Activated CD8-positive, alpha-beta memory T cell treated with anti-CD3 and anti-CD28 coated beads, Interleukin-2, amount 50 U/mL, for 24 hours (primary cell): ENCODE measurements at regions not wholly inside any gene's neighbourhood (a gene's known extent, or its start where the extent isn't known, plus 50 kb on each side); places are given as distances from the start of the nearest gene placed in this dataset.

Experiments
- DNase-seq: peaks from one replicate; pipeline ENCODE4 v3.0.0-alpha.2; 2020; ENCODE audit errors: extremely low read depth

DNA sequence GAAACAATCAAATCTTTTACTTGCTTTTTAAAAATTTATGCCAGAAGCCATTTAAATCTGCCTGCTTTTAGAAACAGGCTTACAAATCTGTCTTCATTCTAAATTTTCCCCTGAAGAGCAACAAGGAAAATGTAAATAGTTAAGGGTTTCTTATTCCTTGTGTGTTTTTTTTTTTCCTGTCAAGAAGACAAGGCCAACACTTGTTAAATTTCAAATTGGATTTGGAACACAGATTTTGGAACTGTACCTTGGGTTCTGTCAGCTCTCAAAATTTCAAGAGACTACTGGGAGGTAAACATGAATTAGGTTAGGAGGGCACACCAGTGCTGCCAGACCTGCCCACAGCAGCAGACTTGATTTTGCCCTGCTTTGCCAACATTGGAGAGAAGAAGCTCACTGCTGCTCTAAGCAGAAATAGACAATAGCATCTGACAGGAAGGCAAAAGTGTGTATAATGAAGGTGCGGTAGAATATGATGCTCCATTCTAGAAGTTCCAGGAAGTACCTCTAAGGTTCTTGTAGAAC is 121.7 kb downstream of the NHLRC3 start:
- DNase-seq = no peak

DNA sequence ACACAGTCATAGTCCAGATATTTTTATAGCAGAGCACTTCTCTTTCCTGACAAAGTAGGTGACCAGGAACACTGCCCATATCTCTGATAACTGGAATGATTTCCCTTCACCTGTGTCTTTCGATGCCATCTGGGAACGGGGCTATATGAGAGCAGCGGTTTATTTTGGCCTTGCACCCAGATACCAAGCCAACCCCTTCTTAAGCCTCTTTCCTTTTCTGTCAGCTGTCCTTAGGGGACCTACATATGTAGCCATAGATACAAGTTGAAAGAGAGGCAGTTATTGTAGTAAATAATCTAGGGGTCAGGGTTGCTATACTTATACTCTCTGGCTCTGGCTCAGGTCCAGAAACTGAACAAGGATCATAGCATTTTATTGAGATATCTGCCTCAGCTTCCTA is 128.8 kb downstream of the NHLRC3 start:
- DNase-seq = no peak

DNA sequence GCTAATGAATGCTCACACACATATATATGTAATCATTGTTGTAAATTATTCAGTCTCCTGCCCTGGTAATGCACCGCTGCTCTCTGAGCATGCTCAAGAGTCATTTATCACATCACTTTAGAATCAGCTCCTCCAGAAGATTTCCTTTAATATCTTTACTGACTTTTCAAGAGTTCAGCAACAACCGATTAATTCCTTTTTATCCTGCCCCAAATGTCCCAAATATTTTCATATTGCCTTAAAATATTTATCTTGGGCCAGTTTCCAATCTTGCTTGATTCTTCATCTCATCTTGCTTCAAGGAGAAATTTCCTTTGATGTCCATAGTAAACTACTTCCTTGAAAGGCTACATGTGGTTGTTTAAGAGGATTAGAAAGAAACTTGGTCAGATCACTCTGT is 132.5 kb downstream of the NHLRC3 start:
- DNase-seq = no peak

DNA sequence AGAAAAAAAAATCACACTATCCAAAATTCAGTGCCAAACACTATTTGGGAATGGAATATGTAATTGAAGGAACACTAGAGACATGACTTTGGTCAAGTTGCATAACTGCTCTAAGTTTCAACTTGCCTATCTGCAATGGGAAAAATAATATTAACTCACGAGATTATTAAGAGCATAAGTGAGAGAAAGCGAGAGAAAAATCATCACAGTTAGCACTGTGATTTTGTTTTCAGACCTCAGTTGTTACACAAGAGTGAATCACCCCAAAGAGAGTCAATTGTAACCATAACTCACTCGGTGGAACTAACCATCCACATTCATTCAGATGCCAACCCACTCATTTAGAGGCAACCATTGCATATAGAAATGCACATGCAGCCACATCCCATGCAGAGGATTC is 147.1 kb downstream of the NHLRC3 start:
- no peak for DNase-seq

DNA sequence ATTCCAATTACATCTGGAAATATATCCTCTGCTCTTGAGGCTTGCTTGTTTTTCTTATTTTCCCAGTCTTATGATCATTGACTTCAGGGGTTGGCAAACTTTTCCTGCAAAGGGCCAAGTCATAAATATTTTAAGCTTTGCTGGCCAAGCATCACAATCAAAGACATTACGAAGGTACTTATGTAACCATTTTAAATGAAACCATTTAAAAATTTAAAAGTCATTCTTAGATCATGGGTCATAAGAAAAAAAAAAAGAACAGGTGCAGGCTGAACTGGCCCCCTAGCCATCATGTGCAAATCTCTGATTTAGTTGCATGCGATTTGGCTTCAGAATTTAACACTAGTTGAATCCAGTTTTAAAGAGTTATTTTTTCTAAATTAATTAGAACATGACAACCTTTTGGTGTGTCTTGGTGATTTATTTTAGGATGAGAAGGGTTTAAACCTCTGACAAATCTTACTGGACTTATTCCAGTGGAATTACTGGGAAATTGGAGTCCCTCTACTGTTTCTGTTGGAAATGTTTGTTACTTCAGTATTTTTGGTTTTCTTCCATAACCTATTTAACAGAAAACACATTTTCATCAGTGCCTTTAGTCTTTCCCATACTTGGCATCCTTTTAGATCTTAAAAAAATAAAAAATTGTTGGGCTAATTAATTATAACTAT is 148.1 kb downstream of the NHLRC3 start:
- DNase-seq = no peak

DNA sequence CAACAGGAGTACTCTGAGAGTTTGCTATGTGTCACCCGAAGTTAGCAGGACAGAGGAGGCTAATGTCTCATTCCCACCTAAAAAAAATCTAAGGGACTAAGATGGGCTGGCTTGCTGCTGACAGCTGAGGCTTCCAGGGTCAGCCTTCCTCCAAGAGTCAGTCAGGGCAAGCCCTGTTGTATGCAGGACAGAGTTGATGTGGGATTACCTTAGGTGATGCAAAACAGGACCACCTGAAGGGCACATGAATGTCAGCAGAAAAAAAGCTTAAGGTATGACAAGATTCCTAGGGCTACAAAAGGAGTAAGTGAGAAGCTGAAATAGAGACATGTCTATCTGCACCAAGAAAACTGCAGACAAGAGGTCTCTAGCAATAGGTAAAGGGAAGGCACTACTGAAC is 151.5 kb downstream of the NHLRC3 start:
- no peak for DNase-seq

DNA sequence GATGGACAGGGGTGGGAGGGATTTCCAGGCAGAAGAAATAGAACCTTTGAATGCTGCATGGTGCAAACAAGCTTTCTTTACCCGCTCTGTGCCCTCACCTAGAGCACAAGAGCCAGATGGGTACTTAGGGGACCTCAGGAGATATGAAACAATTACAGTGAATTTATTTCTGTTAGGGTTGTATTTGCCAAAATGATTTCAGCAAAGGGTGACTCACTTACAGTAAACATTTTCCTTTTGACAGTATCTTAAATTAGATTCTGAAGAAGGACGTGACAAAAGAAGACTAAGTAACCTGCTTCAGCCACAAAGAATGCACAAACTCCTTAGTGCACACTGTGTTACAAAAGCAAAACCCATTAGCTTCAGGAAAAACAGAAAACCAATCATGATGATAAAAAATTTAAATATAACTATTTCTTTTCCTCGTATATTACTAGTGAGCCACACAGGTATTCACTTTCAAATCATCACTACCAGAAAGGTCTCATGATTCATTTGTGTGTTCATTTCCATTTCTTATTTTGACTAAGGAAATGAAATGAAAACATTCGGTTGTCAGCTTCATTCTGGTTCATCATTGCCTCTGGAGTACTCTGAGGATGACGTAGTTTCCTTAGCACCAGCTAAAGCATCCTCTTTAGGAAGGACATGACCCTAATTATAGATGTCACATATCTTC is 158.8 kb downstream of the NHLRC3 start:
- DNase-seq = no peak

DNA sequence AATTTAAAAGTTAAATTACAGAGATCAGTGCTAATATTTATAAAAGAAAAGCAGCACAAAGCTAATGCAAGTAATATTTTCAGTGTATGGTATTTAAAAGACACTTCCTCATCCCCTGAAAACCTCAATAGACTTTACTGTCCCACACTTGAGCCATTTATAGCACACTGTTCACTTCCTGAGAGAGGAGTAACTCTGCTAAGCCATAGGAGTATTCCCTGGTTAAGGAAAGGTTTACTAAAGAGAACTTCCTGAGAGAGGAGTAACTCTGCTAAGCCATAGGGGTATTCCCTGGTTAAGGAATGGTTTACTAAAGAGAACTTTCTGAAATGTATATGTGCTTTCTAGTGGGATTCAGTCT is 159.4 kb downstream of the NHLRC3 start:
- DNase-seq = no peak

DNA sequence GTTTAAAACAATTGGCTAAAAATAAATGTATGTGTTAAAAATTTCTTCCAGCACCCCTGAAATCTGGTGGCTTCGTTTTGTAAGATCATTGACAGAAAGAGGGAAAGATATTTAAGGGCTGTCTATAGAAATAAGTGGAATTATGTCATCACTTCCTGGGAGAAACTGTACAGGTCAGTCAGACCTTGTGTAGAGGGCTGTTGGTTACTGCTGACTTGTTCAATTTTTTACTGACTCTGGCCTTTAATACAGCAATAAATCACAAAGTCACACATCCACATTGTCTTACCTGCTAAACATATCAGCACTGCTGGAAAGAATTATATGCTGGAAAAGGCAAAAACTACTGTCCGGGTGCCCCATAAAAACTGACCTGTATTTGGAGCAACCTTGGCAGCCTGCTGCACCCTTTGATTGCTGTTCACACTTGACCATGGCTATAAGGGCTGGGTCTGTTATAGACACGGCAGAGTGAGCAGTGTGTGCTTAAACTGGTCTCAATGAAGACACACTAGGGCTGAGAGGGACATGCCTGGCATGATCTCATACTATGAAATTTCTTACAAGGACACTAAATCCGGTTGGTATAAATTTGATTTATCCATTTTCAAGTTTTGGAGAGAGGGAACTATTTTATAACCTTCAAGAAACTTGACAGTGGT is 162.1 kb downstream of the NHLRC3 start:
- DNase-seq = no peak

DNA sequence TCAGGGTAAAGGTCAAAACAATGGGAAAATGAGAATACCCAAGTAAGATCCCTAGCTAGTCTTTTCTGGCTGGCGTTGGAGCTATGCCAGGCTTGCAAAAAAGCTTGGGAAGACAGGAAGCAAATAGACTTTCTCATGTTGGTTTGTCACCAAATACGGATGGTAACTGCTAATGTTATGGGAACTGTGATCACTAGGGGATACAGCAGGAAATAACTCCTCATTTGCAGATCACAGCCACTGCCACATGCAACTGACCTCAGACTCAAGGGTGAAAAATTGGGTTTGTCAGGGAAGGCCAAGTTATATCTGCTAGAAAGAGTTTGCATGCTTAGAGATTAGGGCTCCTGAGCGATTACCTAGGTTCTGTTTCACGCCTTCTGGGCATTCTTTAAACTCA is 162.9 kb downstream of the NHLRC3 start:
- no peak for DNase-seq

DNA sequence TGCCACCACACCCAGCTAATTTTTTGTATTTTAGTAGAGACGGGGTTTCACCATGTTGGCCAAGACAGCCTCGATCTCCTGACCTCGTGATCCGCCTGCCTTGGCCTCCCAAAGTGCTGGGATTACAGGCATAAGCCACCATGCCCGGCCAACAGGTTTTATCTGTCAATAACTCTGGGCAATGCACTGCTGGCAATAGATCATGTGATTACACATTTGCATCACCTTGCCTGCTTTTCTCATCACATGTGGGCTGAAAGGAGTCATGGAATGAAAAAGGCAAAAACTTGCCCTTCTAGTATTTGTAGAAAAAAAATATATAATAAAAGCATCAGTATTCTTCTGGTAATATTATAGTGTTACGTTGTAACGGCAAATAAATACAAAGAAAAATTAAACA is 164.5 kb downstream of the NHLRC3 start:
- DNase-seq = no peak

DNA sequence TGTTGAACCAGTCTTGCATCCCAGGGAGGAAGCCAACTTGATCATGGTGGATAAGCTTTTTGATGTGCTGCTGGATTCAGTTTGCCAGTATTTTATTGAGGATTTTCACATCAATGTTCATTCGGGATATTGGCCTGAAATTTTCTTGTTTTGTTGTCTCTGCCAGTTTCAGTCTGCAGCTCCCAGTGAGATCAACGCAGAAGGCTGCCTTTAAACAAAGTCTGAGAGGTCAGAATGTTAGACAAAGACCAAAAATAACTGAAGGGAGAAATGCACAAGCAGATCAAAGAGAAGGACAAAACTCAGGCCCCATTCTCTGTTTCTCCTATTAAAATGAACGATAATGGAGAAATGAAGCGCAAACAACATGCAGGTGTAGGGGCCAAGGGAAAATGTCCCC is 170.4 kb downstream of the NHLRC3 start:
- no peak for DNase-seq

DNA sequence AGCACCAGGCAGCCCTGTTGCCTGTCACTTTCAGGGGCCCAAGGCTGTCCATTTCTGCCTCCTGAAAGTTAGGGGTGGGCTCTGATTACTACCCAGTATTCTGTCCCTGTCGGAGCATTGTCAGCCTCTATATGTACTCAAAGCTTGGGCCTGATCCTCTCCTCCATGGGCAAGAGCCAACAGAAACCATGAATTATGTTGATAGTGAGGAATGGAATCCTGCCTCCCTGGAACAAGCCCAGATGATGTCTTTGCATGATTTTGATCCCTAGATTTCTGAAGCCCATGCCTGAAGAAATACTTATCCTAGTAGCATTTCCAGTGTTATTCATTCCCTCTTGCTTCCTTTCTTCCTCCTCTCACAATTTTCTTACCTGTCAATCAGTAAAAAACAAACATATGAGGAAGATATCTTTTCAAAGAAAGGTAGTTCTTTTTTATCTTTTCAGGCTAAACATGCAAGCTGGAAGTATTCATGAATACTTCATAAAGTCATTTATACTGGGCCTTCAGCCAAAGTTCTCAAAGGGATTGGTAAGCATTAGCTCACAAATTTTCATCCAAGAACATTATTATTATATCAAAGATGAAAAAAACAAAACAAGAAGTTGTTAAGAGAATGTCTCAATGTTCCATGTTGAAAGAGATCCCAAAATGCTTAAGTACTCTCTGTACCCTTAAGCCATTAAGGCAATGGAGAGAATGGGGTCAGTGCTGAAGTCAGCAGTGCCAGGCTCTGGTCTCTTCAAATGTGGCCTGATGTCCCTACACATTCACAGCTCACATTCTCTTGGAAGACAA is 171.7 kb downstream of the NHLRC3 start:
- no peak for DNase-seq

DNA sequence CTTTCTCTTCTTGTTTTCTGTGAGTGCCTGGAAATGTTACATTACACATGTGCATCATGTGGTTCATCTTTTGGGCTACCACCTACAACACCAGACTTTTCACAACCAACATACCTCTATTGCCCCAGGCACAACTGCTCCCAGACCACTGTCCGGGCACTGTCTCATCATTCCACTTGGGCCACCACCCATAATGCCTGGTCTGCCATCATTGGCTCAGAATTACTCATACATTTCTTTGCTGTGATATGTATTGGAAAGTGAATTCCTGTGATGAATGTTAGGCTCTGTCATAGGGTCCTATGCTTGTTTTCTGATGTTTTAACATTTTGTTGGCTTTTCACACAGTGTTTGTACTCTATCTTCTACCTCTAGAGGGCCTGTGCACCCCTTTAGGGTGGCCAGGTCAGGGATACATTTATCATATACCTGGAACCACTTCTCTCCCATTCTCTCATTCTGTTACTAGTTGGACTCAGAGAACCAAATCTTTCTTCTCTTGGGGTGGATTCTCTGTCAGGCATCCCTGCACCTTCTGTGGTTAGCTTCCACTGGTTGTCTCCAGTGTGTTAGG is 172.8 kb downstream of the NHLRC3 start:
- no peak for DNase-seq

DNA sequence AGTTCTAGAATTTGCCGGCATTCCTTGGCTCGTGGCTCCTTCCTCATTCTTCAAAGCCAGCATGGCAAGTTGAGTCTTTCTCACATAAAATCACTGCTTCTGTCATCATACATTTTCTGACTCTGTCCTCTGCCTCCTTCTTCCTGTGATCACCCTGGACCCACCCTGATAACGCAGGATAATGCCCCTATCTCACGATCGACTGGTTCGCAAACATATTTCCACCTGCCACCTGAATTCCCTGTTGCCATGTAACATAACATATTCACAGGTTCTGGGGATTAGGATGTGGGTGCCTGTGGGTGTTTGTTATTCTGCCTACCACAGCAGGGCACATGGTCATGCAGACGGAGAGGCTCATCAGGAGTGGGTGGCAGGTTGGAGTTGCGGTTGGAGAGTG is 177.7 kb downstream of the NHLRC3 start:
- DNase-seq = no peak

DNA sequence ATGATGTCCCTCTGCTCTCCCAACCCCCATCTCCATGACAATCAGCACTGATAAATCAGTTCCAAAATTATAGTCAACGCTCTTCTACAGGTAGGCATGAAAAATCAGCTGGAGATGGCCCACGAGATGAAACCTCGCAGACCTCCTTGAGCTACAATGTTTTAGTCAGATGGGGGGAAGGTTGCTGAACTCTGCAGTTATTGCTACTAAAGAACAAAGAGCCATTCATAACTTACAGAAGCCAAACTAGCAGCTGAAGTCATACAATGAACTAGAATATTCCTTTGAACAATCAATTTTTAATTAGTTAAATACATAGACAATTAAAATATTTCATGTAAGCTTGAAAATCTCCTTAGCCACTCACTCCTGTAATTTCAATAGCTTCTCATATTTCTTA is 179.2 kb downstream of the NHLRC3 start:
- DNase-seq = no peak

DNA sequence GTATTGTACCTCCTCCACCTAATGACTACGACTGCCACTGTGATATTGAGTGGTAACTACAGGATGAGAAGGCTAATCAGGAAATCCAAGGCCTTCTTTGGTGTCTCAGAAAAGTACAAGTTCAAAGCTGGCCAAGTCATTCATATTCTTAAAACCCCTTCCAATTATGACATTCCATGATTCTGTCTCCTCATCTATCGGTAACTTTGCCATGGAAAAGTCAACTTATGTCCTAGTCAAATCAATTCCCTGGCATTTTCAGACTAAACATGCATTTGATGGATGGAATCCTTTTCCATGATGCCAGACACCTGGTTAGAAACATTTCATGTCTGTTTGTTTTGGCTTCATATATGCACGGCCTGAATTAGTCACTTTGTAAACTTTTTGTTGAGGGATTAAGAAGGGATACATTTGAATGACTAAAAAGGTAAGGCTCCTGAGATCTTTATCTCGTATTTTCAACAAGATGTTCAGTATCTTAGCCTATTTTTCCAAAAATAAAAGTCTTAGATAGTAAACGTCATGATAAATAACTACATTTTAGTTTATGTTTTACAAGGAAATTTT is 186.5 kb downstream of the NHLRC3 start:
- DNase-seq = no peak

DNA sequence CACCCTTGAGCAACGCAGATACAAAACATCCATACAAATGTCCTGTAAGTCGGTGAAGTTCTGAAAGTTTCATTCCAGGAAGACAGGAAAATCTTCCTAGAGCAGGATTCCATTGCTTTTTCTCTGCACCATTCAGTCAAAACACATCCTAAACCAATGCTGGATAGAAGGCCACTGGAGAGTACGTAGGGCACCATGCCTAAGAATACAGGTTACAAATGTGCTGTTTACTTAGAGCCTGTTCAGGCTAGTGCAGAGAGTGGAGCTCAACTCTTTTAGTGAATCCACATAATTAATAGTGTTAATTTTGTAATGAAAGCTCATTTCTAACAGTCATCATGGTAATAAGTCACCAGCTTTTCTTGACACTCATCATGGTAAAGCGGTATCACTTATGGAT is 187.6 kb downstream of the NHLRC3 start:
- no peak for DNase-seq

DNA sequence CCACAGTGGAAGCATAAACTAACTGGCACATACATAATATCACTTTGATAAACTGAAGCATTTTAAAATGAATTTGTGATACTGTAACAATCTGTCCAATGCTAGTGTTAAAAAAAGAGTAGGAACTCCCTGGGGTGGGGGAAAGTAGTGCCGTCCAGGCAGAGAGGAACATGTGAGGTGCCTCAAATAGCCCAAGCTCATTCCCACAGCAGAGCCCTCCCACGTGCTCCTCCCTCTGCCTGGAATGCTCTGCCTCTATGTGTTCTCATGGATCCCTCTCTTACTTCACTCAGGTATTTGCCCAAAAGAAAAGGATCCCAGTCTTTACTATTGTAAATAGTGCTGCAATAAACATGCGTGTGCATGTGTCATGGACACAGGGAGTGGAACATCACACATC is 188.1 kb downstream of the NHLRC3 start:
- DNase-seq = no peak

DNA sequence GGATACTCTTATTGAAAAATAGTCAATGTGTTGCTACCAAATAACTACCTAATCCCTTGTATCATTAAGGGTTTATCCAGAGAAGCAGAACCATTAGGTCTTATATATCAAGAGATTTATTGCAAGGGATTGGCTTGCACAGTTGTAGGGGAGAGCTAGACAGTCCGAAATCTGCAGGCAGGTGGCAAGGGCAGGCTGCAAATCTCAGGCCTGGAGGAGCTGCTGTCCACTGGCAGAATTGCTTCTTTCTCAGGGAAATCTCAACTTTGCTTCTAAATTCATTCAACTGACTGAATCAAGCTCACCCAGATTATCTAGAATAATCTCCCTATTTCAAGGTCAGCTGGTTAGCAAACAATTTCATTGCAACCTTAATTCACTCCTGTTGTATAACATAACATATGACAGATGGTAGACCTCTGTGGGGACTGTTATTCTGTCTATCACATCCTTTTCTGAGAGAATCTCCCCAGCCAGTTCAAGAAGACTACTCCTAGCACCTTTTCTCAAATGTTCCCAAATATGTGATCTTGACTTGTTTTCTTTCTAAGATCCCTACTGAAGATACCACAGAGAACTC is 194.2 kb downstream of the NHLRC3 start:
- no peak for DNase-seq

DNA sequence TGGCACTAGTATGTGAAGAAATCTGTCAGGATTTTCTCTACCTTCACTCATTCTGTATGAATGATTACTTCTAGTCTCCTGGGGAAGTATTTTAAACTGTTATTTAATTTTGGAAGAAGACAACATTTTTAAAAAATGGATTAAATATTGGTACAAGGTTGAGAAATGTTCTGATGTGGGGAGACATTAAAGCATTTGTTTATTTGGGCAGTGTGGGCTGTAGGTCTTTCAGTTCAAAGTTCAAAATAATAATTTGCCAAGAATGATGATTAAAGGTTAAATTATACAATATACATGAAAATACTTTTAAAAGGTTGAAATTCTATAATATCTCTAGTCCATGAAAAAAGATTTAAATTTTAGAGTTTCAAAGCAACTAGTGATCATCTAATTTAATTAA is 194.7 kb downstream of the NHLRC3 start:
- DNase-seq = no peak
